ENCODE measurements at regions not wholly inside any gene's neighbourhood (a gene's known extent, or its start where the extent isn't known, plus 50 kb on each side); places are given as distances from the start of the nearest gene placed in this dataset.

DNA sequence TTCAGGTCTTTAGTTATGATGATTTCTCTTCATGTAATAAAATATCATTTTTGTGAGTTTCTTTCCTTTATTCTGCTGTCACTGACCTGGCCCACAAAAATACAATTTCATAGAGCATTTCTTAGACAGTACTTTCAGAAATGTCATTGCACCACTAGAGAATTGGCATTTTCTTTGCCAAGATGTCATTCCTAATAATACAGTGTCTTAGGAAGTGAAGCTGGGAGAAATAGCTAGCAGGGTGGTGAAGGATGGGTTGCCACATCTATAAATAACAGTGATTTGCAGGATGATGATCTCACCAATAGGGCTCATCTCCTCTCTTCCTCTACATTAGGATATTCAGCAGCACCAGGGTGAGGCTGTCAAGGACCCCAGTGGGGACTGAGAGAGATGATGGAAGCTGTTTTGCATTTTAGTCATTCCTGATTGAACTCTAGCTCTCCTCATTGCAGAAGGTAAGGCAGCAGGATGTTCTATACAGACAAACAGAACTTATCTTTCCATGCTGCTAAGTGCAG is 452.1 kb downstream of the NXPH1 start:
- TF ChIP-seq EZH2 (IDR thresholded peaks at IDR 0.05; ENCODE audit: borderline replicate concordance, low read length) (no peak), CTCF (IDR thresholded peaks at IDR 0.05; ENCODE audit: low read length) (no peak)

Data from OCI-LY1 (cell line).